B cell (primary cell): ENCODE measurements at regions not wholly inside any gene's neighbourhood (a gene's known extent, or its start where the extent isn't known, plus 50 kb on each side); places are given as distances from the start of the nearest gene placed in this dataset.

ENCODE experiments used
- ATAC-seq: fragments of 200-7000 bp; cut with Tn5 transposase; one replicate; pipeline ENCODE4 v1.10.0; 2021; ENCODE audit warnings: low read depth, mild to moderate bottlenecking, moderate number of reproducible peaks, moderate library complexity
- CTCF ChIA-PET: fragments of 350-600 bp; sonication (Branson Sonifier 250); formaldehyde crosslinking; loops from one replicate; lab custom pipeline; 2021; ENCODE audit warnings: antibody characterized with exemption, inconsistent platforms; lab: Charles Lee
- POLR2A ChIA-PET: fragments of 350-600 bp; sonication (Branson Sonifier 250); formaldehyde crosslinking; loops from one replicate; lab custom pipeline; 2021; ENCODE audit warnings: antibody characterized with exemption; lab: Charles Lee
- DNase-seq: peaks from one replicate; pipeline ENCODE4 v3.0.0; 2013
- H2AFZ ChIP-seq: 2 replicates; pipeline ENCODE4 v1.6.1; 2012; ENCODE audit warnings: mild to moderate bottlenecking, low read depth, low read length; ENCODE audit not compliant: insufficient read depth, poor library complexity, severe bottlenecking
- H3K27ac ChIP-seq, 2 donors: 1 replicate in 1 of 2; 2 replicates in 1 of 2; pipeline ENCODE4 v1.5.1; 2012 to 2013; ENCODE audit warnings: low read length in 2 of 2, mild to moderate bottlenecking in 2 of 2, moderate library complexity in 1 of 2
- H3K27me3 ChIP-seq, 4 experiments: fragments of 200-600 bp in 1 of 4; sonication (generic) in 1 of 4; replicated peaks in 1 of 4; 1 replicate in 2 of 4; 2 replicates in 2 of 4; pipeline versions ENCODE4 v1.6.1 to v1.7.0; 2013 to 2016; ENCODE audit warnings: low read length in 3 of 4, mild to moderate bottlenecking in 2 of 4, mixed read lengths in 1 of 4, moderate library complexity in 1 of 4; ENCODE audit not compliant: insufficient read depth in 4 of 4, control insufficient read depth in 3 of 4; ENCODE audit errors: control extremely low read depth in 1 of 4
- H3K36me3 ChIP-seq, 2 experiments: replicated peaks in 1 of 2; 1 replicate in 1 of 2; 2 replicates in 1 of 2; pipeline versions ENCODE4 v1.6.1 to v1.7.1; 2013; ENCODE audit warnings: low read length in 1 of 2; ENCODE audit not compliant: insufficient read depth in 2 of 2, control insufficient read depth in 1 of 2; ENCODE audit errors: control extremely low read depth in 1 of 2, extremely low read depth in 1 of 2
- H3K4me1 ChIP-seq, 2 donors: fragments of 200-600 bp in 1 of 2; sonication (generic) in 1 of 2; 1 replicate in 1 of 2; 2 replicates in 1 of 2; pipeline versions ENCODE4 v1.5.1 to v1.6.1; 2013 to 2017; ENCODE audit warnings: low read length in 2 of 2; ENCODE audit not compliant: control insufficient read depth in 2 of 2, insufficient read depth in 2 of 2
- H3K4me2 ChIP-seq: replicated peaks from 2 replicates; pipeline ENCODE3; 2012; ENCODE audit warnings: mild to moderate bottlenecking, low read depth, low read length; ENCODE audit not compliant: poor library complexity, severe bottlenecking
- H3K4me3 ChIP-seq, 5 experiments: fragments of 200-600 bp in 1 of 5; sonication (generic) in 1 of 5; 1 replicate in 3 of 5; 2 replicates in 2 of 5; pipeline versions ENCODE4 v1.5.1 to v1.7.0; 2011 to 2016; ENCODE audit warnings: low read length in 4 of 5, mild to moderate bottlenecking in 4 of 5, low read depth in 2 of 5, control low read depth in 1 of 5, moderate library complexity in 1 of 5; ENCODE audit not compliant: insufficient read depth in 1 of 5; ENCODE audit errors: control extremely low read depth in 1 of 5, extremely low read depth in 1 of 5
- H3K79me2 ChIP-seq: fragments of 200-600 bp; sonication (generic); one replicate; pipeline ENCODE4 v1.6.0; 2016; ENCODE audit warnings: low read length; ENCODE audit not compliant: control insufficient read depth, insufficient read depth
- H3K9ac ChIP-seq: fragments of 200-600 bp; sonication (generic); 2 replicates; pipeline ENCODE4 v1.6.1; 2017; ENCODE audit warnings: mild to moderate bottlenecking, low read length, moderate library complexity
- H3K9me3 ChIP-seq, 3 donors: one replicate each; pipeline versions ENCODE4 v1.6.1 to v1.7.1; 2013; ENCODE audit warnings: low read length in 2 of 3; ENCODE audit not compliant: control insufficient read depth in 2 of 3, insufficient read depth in 1 of 3; ENCODE audit errors: control extremely low read depth in 1 of 3
- H4K20me1 ChIP-seq: 2 replicates; pipeline ENCODE4 v1.6.0; 2012; ENCODE audit warnings: mild to moderate bottlenecking, low read length; ENCODE audit not compliant: insufficient read depth, control insufficient read depth, poor library complexity, severe bottlenecking
- H3K27ac Mint-ChIP-seq: one replicate; pipeline ENCODE4 v1.8.0; 2021; ENCODE audit warnings: mixed read lengths
- H3K27me3 Mint-ChIP-seq: one replicate; pipeline ENCODE4 v1.8.0; 2021; ENCODE audit warnings: mixed read lengths
- H3K4me1 Mint-ChIP-seq: one replicate; pipeline ENCODE4 v1.8.0; 2021; ENCODE audit warnings: mixed read lengths
- H3K4me3 Mint-ChIP-seq: one replicate; pipeline ENCODE4 v1.8.0; 2021; ENCODE audit warnings: mixed read lengths
- H3K9me3 Mint-ChIP-seq: one replicate; pipeline ENCODE4 v1.8.0; 2022; ENCODE audit warnings: mixed read lengths; ENCODE audit not compliant: insufficient read depth
- EZH2 ChIP-seq: IDR thresholded peaks from 2 replicates; pipeline ENCODE4 v1.6.1; 2012; ENCODE audit warnings: borderline replicate concordance, low read depth, mild to moderate bottlenecking, moderate library complexity, low read length; ENCODE audit not compliant: insufficient read depth, poor library complexity, severe bottlenecking
- WGBS: methylation state at CpG from one replicate; pipeline ENCODE4 v1.1.5; 2013; ENCODE audit warnings: missing lambda C conversion rate; ENCODE audit not compliant: insufficient coverage; 5-methylcytosine and 5-hydroxymethylcytosine counted together
- intact Hi-C: fragments of 100-400 bp; cut with micrococcal nuclease; formaldehyde crosslinking; loops from one replicate; pipeline ENCODE4 v1.10.0; 2022
- TF ChIP-seq, protein P1 (sequence below): fragments of 200-600 bp; IDR thresholded peaks from one replicate; pipeline ENCODE4 v1.8.0; 2022; ENCODE audit warnings: antibody characterized with exemption, mild to moderate bottlenecking

DNA sequence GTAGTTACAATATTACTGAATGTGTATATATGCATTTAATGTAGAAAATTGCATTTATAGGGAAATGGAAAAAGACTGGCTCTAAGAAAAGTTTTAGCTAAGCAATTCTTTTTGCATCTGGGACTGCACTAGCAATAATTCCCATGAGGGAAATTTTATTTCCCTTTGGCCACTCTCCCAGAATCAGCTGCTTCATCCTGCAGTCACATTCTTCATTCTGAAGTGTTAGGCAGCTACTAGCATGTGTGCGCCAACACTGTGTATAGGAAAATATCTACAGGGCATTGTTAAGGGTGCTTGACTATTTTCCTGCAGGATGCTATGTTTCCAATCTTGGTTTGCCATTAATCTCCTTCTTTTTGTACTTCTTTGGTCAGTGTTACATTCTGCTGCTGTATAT lies 312.8 kb upstream of the PCDH20 start:
- H3K27me3 Mint-ChIP-seq, result no peaks in the 10 kb centered on the region

GRCh38 chr13:61727767-61728166 lies 312.1 kb upstream of the PCDH20 start:
- intact Hi-C loops, result no loop called here
- no peak overlapping the region for H3K4me2 ChIP-seq
- H3K4me1 ChIP-seq, result no peaks in the 10 kb centered on the region
- Mint-ChIP-seq H3K4me3 (no peak overlapping the region), H3K27ac (no peak overlapping the region), H3K4me1 (no peaks in the 10 kb centered on the region), H3K9me3 (peaks cover 12% of the 10 kb centered on the region), H3K27me3 (no peaks in the 10 kb centered on the region)
- H4K20me1 ChIP-seq, result no peaks in the 10 kb centered on the region
- no peaks in the 10 kb centered on the region for H3K36me3 ChIP-seq
- CTCF ChIA-PET, result no interaction called here
- H3K9me3 ChIP-seq, result peaks cover 0 to 5% (median 2%) of the 10 kb centered on the region in 3 donors
- H3K79me2 ChIP-seq, result no peaks in the 10 kb centered on the region
- H3K27me3 ChIP-seq, result no peaks in the 10 kb centered on the region
- no peak overlapping the region for H2AFZ ChIP-seq
- no CpG with 5 or more reads among the region's 2 CpGs for WGBS
- DNase-seq, result no peak
- no peak overlapping the region for H3K4me3 ChIP-seq
- no peak overlapping the region for H3K9ac ChIP-seq
- no peak for TF ChIP-seq EZH2
- TF ChIP-seq, protein P1, sequence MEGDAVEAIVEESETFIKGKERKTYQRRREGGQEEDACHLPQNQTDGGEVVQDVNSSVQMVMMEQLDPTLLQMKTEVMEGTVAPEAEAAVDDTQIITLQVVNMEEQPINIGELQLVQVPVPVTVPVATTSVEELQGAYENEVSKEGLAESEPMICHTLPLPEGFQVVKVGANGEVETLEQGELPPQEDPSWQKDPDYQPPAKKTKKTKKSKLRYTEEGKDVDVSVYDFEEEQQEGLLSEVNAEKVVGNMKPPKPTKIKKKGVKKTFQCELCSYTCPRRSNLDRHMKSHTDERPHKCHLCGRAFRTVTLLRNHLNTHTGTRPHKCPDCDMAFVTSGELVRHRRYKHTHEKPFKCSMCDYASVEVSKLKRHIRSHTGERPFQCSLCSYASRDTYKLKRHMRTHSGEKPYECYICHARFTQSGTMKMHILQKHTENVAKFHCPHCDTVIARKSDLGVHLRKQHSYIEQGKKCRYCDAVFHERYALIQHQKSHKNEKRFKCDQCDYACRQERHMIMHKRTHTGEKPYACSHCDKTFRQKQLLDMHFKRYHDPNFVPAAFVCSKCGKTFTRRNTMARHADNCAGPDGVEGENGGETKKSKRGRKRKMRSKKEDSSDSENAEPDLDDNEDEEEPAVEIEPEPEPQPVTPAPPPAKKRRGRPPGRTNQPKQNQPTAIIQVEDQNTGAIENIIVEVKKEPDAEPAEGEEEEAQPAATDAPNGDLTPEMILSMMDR, result no peak
- H3K27ac ChIP-seq, result no peak overlapping the region
- POLR2A ChIA-PET, result no interaction called here
- ATAC-seq, result no peak

More for the DNA sequence above, 312.8 kb upstream of the PCDH20 start:
- ChIA-PET CTCF (no interaction called here), POLR2A (no interaction called here)
- Histone ChIP-seq H3K79me2 (no peaks in the 10 kb centered on the region), H3K27me3 (no peaks in the 10 kb centered on the region), H4K20me1 (no peaks in the 10 kb centered on the region), H3K9ac (no peak overlapping the region), H3K4me1 (no peaks in the 10 kb centered on the region), H3K4me2 (no peak overlapping the region), H3K36me3 (no peaks in the 10 kb centered on the region), H3K27ac (no peak overlapping the region), H2AFZ (no peak overlapping the region), H3K9me3 (peaks cover 0 to 5% (median 2%) of the 10 kb centered on the region in 3 donors), H3K4me3 (no peak overlapping the region)
- Mint-ChIP-seq H3K27ac (no peak overlapping the region), H3K9me3 (peaks cover 10% of the 10 kb centered on the region), H3K4me3 (no peak overlapping the region), H3K4me1 (no peaks in the 10 kb centered on the region)
- TF ChIP-seq, protein P1, result no peak
- no peak for TF ChIP-seq EZH2
- intact Hi-C loops, result no loop called here
- no peak for DNase-seq
- ATAC-seq, result no peak
- no CpG with 5 or more reads among the region's 1 CpG for WGBS
